ENCODE measurements at regions not wholly inside any gene's neighbourhood (a gene's known extent, or its start where the extent isn't known, plus 50 kb on each side); places are given as distances from the start of the nearest gene placed in this dataset.

DNA sequence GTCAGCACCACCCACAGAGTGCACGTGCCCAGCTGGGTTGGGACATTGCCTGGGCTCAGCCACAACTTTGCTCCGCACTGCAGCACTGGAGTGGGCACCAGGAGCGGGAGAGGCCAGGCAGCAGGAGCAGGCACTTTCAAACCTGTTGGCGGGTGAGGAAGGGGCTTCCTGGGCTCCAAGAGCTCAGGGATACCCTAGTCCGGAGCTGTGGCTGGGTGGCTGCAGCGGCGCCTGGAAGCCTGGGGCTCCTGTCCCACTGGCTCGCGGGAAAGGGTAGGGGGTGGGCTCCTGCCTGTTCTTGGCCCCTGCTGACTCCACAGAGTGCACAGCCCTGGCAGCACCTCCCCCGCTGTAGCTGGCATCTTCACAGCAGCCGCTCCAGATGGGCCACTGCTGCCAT lies 417.6 kb upstream of the RGMA start:
- Histone ChIP-seq H3K4me3 (replicated peaks in 1 of 2; ENCODE audit: low read depth in 1 of 2, low read length in 2 of 2) (no peak overlapping the region), H4K20me1 (ENCODE audit: insufficient read depth) (no peaks in the 10 kb centered on the region), H2AFZ (ENCODE audit: low read depth, low read length, poor library complexity, severe bottlenecking) (no peak overlapping the region), H3K27ac (ENCODE audit: low read depth, low read length) (no peak overlapping the region), H3K9ac (ENCODE audit: low read length) (no peak overlapping the region), H3K27me3 (ENCODE audit: insufficient read depth, low read length) (no peaks in the 10 kb centered on the region), H3K79me2 (ENCODE audit: insufficient read depth, low read length) (no peaks in the 10 kb centered on the region), H3K9me3 (ENCODE audit: control insufficient read depth in 1 of 2, insufficient read depth in 1 of 2, low read depth in 1 of 2, low read length in 2 of 2) (no peaks in the 10 kb centered on the region), H3K4me1 (ENCODE audit: control insufficient read depth in 1 of 2, insufficient read depth in 2 of 2, low read length in 2 of 2) (no peaks in the 10 kb centered on the region), H3K4me2 (ENCODE audit: low read length) (no peak overlapping the region), H3K9me2 (ENCODE audit: insufficient read depth) (no peaks in the 10 kb centered on the region), H3K36me3 (ENCODE audit: control insufficient read depth in 1 of 2, insufficient read depth in 2 of 2, low read length in 2 of 2) (no peaks in the 10 kb centered on the region)
- BruUV-seq (replicated peaks), result no TSS peak
- ATAC-seq, result no peak
- no peak for TF ChIP-seq SP1 (IDR thresholded peaks at IDR 0.05; ENCODE audit: low read depth)
- TF ChIP-seq, protein P1, sequence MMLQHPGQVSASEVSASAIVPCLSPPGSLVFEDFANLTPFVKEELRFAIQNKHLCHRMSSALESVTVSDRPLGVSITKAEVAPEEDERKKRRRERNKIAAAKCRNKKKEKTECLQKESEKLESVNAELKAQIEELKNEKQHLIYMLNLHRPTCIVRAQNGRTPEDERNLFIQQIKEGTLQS (IDR thresholded peaks at IDR 0.05), result no peak
- TF ChIP-seq CEBPB (IDR thresholded peaks at IDR 0.05; ENCODE audit: low read depth), result no peak
- TF ChIP-seq JUND (IDR thresholded peaks at IDR 0.05), result no peak
- TF ChIP-seq, protein P2, sequence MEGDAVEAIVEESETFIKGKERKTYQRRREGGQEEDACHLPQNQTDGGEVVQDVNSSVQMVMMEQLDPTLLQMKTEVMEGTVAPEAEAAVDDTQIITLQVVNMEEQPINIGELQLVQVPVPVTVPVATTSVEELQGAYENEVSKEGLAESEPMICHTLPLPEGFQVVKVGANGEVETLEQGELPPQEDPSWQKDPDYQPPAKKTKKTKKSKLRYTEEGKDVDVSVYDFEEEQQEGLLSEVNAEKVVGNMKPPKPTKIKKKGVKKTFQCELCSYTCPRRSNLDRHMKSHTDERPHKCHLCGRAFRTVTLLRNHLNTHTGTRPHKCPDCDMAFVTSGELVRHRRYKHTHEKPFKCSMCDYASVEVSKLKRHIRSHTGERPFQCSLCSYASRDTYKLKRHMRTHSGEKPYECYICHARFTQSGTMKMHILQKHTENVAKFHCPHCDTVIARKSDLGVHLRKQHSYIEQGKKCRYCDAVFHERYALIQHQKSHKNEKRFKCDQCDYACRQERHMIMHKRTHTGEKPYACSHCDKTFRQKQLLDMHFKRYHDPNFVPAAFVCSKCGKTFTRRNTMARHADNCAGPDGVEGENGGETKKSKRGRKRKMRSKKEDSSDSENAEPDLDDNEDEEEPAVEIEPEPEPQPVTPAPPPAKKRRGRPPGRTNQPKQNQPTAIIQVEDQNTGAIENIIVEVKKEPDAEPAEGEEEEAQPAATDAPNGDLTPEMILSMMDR (IDR thresholded peaks at IDR 0.05 in 2 of 3, conservative IDR thresholded peaks at IDR 0.05 in 1 of 3; ENCODE audit: borderline replicate concordance in 1 of 3, insufficient read depth in 1 of 3, low read depth in 2 of 3, low read length in 2 of 3), result no peak
- ChIA-PET POLR2A (no interaction called here), RAD21 (ENCODE audit: low non-redundant PET in 1 of 2, low total read pairs in 2 of 2, uncharacterized antibody in 2 of 2, unreplicated experiment in 2 of 2) (no interaction called here), CTCF (no interaction called here)
- intact Hi-C loops (cut with micrococcal nuclease), result no loop called here
- DNase-seq (ENCODE audit: low read depth, low spot score), result no peak

DNA sequence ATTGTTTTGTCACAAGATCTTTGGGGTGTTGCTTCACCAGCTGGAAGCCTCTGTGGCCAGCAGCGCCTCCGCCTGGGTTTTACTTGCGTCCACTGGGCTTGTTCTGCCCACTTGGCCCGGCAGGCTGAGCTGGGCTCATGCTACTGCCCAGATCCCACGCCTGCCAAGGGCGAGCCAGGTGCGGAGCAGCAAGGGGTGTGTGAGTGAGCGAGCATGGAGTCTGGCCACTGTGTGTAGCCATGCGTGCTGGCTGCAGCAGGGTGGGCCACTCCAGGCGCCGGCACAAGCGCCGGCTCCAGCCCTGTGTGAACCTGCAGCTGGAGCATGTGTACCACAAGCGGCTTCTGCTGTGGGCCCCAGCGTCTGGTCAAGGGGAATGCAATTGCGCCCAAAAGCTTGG lies 416.5 kb upstream of the RGMA start:
- Histone ChIP-seq H3K4me2 (ENCODE audit: low read length) (no peak overlapping the region), H3K27ac (ENCODE audit: low read depth, low read length) (no peak overlapping the region), H3K36me3 (ENCODE audit: control insufficient read depth in 1 of 2, insufficient read depth in 2 of 2, low read length in 2 of 2) (no peaks in the 10 kb centered on the region), H3K9ac (ENCODE audit: low read length) (no peak overlapping the region), H3K9me3 (ENCODE audit: control insufficient read depth in 1 of 2, insufficient read depth in 1 of 2, low read depth in 1 of 2, low read length in 2 of 2) (no peaks in the 10 kb centered on the region), H2AFZ (ENCODE audit: low read depth, low read length, poor library complexity, severe bottlenecking) (no peak overlapping the region), H3K27me3 (ENCODE audit: insufficient read depth, low read length) (no peaks in the 10 kb centered on the region), H4K20me1 (ENCODE audit: insufficient read depth) (no peaks in the 10 kb centered on the region), H3K79me2 (ENCODE audit: insufficient read depth, low read length) (no peaks in the 10 kb centered on the region), H3K9me2 (ENCODE audit: insufficient read depth) (no peaks in the 10 kb centered on the region), H3K4me1 (ENCODE audit: control insufficient read depth in 1 of 2, insufficient read depth in 2 of 2, low read length in 2 of 2) (no peaks in the 10 kb centered on the region), H3K4me3 (replicated peaks in 1 of 2; ENCODE audit: low read depth in 1 of 2, low read length in 2 of 2) (no peak overlapping the region)
- ChIA-PET RAD21 (ENCODE audit: low non-redundant PET in 1 of 2, low total read pairs in 2 of 2, uncharacterized antibody in 2 of 2, unreplicated experiment in 2 of 2) (no interaction called here), CTCF (no interaction called here), POLR2A (no interaction called here)
- ATAC-seq, result no peak
- TF ChIP-seq ZNF274 (IDR thresholded peaks at IDR 0.05; ENCODE audit: low read depth, low read length) (no peak), YY1 (IDR thresholded peaks at IDR 0.05; ENCODE audit: extremely low read depth, insufficient replicate concordance, low read depth, low read length) (no peak), POLR2A (IDR thresholded peaks at IDR 0.05; ENCODE audit: borderline replicate concordance, extremely low read depth, insufficient read depth, insufficient read length) (no peak), TCF7L2 (IDR thresholded peaks at IDR 0.05; ENCODE audit: borderline replicate concordance, extremely low read depth, insufficient read depth, insufficient read length) (no peak), SRF (IDR thresholded peaks at IDR 0.05; ENCODE audit: low read depth) (no peak), CBX3 (IDR thresholded peaks at IDR 0.05; ENCODE audit: low read depth) (no peak), ELF1 (IDR thresholded peaks at IDR 0.05; ENCODE audit: borderline replicate concordance, low read depth) (no peak)
- TF ChIP-seq, protein P3, sequence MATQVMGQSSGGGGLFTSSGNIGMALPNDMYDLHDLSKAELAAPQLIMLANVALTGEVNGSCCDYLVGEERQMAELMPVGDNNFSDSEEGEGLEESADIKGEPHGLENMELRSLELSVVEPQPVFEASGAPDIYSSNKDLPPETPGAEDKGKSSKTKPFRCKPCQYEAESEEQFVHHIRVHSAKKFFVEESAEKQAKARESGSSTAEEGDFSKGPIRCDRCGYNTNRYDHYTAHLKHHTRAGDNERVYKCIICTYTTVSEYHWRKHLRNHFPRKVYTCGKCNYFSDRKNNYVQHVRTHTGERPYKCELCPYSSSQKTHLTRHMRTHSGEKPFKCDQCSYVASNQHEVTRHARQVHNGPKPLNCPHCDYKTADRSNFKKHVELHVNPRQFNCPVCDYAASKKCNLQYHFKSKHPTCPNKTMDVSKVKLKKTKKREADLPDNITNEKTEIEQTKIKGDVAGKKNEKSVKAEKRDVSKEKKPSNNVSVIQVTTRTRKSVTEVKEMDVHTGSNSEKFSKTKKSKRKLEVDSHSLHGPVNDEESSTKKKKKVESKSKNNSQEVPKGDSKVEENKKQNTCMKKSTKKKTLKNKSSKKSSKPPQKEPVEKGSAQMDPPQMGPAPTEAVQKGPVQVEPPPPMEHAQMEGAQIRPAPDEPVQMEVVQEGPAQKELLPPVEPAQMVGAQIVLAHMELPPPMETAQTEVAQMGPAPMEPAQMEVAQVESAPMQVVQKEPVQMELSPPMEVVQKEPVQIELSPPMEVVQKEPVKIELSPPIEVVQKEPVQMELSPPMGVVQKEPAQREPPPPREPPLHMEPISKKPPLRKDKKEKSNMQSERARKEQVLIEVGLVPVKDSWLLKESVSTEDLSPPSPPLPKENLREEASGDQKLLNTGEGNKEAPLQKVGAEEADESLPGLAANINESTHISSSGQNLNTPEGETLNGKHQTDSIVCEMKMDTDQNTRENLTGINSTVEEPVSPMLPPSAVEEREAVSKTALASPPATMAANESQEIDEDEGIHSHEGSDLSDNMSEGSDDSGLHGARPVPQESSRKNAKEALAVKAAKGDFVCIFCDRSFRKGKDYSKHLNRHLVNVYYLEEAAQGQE (IDR thresholded peaks at IDR 0.05; ENCODE audit: low read depth), result no peak
- BruUV-seq (replicated peaks), result no TSS peak
- intact Hi-C loops (cut with micrococcal nuclease), result no loop called here
- DNase-seq (ENCODE audit: low read depth, low spot score), result no peak
